ENCODE measurements at regions not wholly inside any gene's neighbourhood (a gene's known extent, or its start where the extent isn't known, plus 50 kb on each side); places are given as distances from the start of the nearest gene placed in this dataset.

GRCh38 chr12:4051596-4051995 is 178.4 kb upstream of the PARP11 start:
- no peaks in the 10 kb centered on the region for H3K27me3 ChIP-seq (ENCODE audit: control insufficient read depth in 1 of 2, insufficient read depth in 2 of 2, low read length in 2 of 2)
- H3K36me3 ChIP-seq (ENCODE audit: insufficient read depth, low read length): no peaks in the 10 kb centered on the region
- H3K4me1 ChIP-seq (ENCODE audit: insufficient read depth, low read length): no peaks in the 10 kb centered on the region
- H3K4me3 ChIP-seq (ENCODE audit: low read depth in 1 of 2, low read length in 2 of 2): no peak overlapping the region
- no peaks in the 10 kb centered on the region for H3K9me3 ChIP-seq (ENCODE audit: low read length)
- no peak overlapping the region for H3K9ac ChIP-seq (ENCODE audit: low read length)
- no peak overlapping the region for H3K27ac ChIP-seq (ENCODE audit: low read depth, low read length)

GRCh38 chr12:4050340-4050739 is 177.1 kb upstream of the PARP11 start:
- Histone ChIP-seq H3K36me3 (ENCODE audit: insufficient read depth, low read length) (no peaks in the 10 kb centered on the region), H3K4me1 (ENCODE audit: insufficient read depth, low read length) (no peaks in the 10 kb centered on the region), H3K27me3 (ENCODE audit: control insufficient read depth in 1 of 2, insufficient read depth in 2 of 2, low read length in 2 of 2) (no peaks in the 10 kb centered on the region), H3K27ac (ENCODE audit: low read depth, low read length) (no peak overlapping the region), H3K4me3 (ENCODE audit: low read depth in 1 of 2, low read length in 2 of 2) (no peak overlapping the region), H3K9me3 (ENCODE audit: low read length) (no peaks in the 10 kb centered on the region), H3K9ac (ENCODE audit: low read length) (no peak overlapping the region)

- no peaks in the 10 kb centered on the region for H3K4me1 ChIP-seq (ENCODE audit: insufficient read depth, low read length)
- no peaks in the 10 kb centered on the region for H3K36me3 ChIP-seq (ENCODE audit: insufficient read depth, low read length)
- H3K9ac ChIP-seq (ENCODE audit: low read length): no peak overlapping the region
- H3K9me3 ChIP-seq (ENCODE audit: low read length): no peaks in the 10 kb centered on the region
- no peak overlapping the region for H3K27ac ChIP-seq (ENCODE audit: low read depth, low read length)
- H3K4me3 ChIP-seq (ENCODE audit: low read depth in 1 of 2, low read length in 2 of 2): no peak overlapping the region
- no peaks in the 10 kb centered on the region for H3K27me3 ChIP-seq (ENCODE audit: control insufficient read depth in 1 of 2, insufficient read depth in 2 of 2, low read length in 2 of 2)
Observed at GRCh38 chr12:4049298-4050080, 176.3 kb upstream of the PARP11 start.

- Histone ChIP-seq H3K4me3 (ENCODE audit: low read depth in 1 of 2, low read length in 2 of 2) (no peak overlapping the region), H3K36me3 (ENCODE audit: insufficient read depth, low read length) (no peaks in the 10 kb centered on the region), H3K4me1 (ENCODE audit: insufficient read depth, low read length) (no peaks in the 10 kb centered on the region), H3K9me3 (ENCODE audit: low read length) (no peaks in the 10 kb centered on the region), H3K9ac (ENCODE audit: low read length) (no peak overlapping the region), H3K27me3 (ENCODE audit: control insufficient read depth in 1 of 2, insufficient read depth in 2 of 2, low read length in 2 of 2) (no peaks in the 10 kb centered on the region), H3K27ac (ENCODE audit: low read depth, low read length) (no peak overlapping the region)
Observed at GRCh38 chr12:4047421-4047820, 174.2 kb upstream of the PARP11 start.

- no peak overlapping the region for H3K27ac ChIP-seq (ENCODE audit: low read depth, low read length)
- no peaks in the 10 kb centered on the region for H3K4me1 ChIP-seq (ENCODE audit: insufficient read depth, low read length)
- no peaks in the 10 kb centered on the region for H3K9me3 ChIP-seq (ENCODE audit: low read length)
- no peaks in the 10 kb centered on the region for H3K36me3 ChIP-seq (ENCODE audit: insufficient read depth, low read length)
- no peak overlapping the region for H3K4me3 ChIP-seq (ENCODE audit: low read depth in 1 of 2, low read length in 2 of 2)
- H3K27me3 ChIP-seq (ENCODE audit: control insufficient read depth in 1 of 2, insufficient read depth in 2 of 2, low read length in 2 of 2): no peaks in the 10 kb centered on the region
- H3K9ac ChIP-seq (ENCODE audit: low read length): no peak overlapping the region
Observed at GRCh38 chr12:4046495-4046840, 173.3 kb upstream of the PARP11 start.

- no peak overlapping the region for H3K27ac ChIP-seq (ENCODE audit: low read depth, low read length)
- H3K9ac ChIP-seq (ENCODE audit: low read length): no peak overlapping the region
- H3K36me3 ChIP-seq (ENCODE audit: insufficient read depth, low read length): no peaks in the 10 kb centered on the region
- H3K4me1 ChIP-seq (ENCODE audit: insufficient read depth, low read length): no peaks in the 10 kb centered on the region
- H3K9me3 ChIP-seq (ENCODE audit: low read length): no peaks in the 10 kb centered on the region
- H3K27me3 ChIP-seq (ENCODE audit: control insufficient read depth in 1 of 2, insufficient read depth in 2 of 2, low read length in 2 of 2): no peaks in the 10 kb centered on the region
- H3K4me3 ChIP-seq (ENCODE audit: low read depth in 1 of 2, low read length in 2 of 2): no peak overlapping the region
Observed at GRCh38 chr12:4045786-4046494, 172.7 kb upstream of the PARP11 start.

GRCh38 chr12:4044736-4045730 is 171.8 kb upstream of the PARP11 start:
- H3K4me3 ChIP-seq (ENCODE audit: low read depth in 1 of 2, low read length in 2 of 2): no peak overlapping the region
- no peaks in the 10 kb centered on the region for H3K36me3 ChIP-seq (ENCODE audit: insufficient read depth, low read length)
- no peak overlapping the region for H3K27ac ChIP-seq (ENCODE audit: low read depth, low read length)
- no peak overlapping the region for H3K9ac ChIP-seq (ENCODE audit: low read length)
- H3K27me3 ChIP-seq (ENCODE audit: control insufficient read depth in 1 of 2, insufficient read depth in 2 of 2, low read length in 2 of 2): no peaks in the 10 kb centered on the region
- no peaks in the 10 kb centered on the region for H3K4me1 ChIP-seq (ENCODE audit: insufficient read depth, low read length)
- H3K9me3 ChIP-seq (ENCODE audit: low read length): no peaks in the 10 kb centered on the region

- Histone ChIP-seq H3K4me1 (ENCODE audit: insufficient read depth, low read length) (no peaks in the 10 kb centered on the region), H3K36me3 (ENCODE audit: insufficient read depth, low read length) (no peaks in the 10 kb centered on the region), H3K27ac (ENCODE audit: low read depth, low read length) (no peak overlapping the region), H3K27me3 (ENCODE audit: control insufficient read depth in 1 of 2, insufficient read depth in 2 of 2, low read length in 2 of 2) (no peaks in the 10 kb centered on the region), H3K9me3 (ENCODE audit: low read length) (no peaks in the 10 kb centered on the region), H3K9ac (ENCODE audit: low read length) (no peak overlapping the region), H3K4me3 (ENCODE audit: low read depth in 1 of 2, low read length in 2 of 2) (no peak overlapping the region)
Observed at GRCh38 chr12:4044101-4044500, 170.9 kb upstream of the PARP11 start.

- H3K27ac ChIP-seq (ENCODE audit: low read depth, low read length): no peak overlapping the region
- H3K9ac ChIP-seq (ENCODE audit: low read length): no peak overlapping the region
- H3K9me3 ChIP-seq (ENCODE audit: low read length): no peaks in the 10 kb centered on the region
- H3K4me3 ChIP-seq (ENCODE audit: low read depth in 1 of 2, low read length in 2 of 2): no peak overlapping the region
- no peaks in the 10 kb centered on the region for H3K27me3 ChIP-seq (ENCODE audit: control insufficient read depth in 1 of 2, insufficient read depth in 2 of 2, low read length in 2 of 2)
- no peaks in the 10 kb centered on the region for H3K36me3 ChIP-seq (ENCODE audit: insufficient read depth, low read length)
- H3K4me1 ChIP-seq (ENCODE audit: insufficient read depth, low read length): no peaks in the 10 kb centered on the region
Observed at GRCh38 chr12:4041187-4041885, 168.1 kb upstream of the PARP11 start.

- Histone ChIP-seq H3K4me3 (ENCODE audit: low read depth in 1 of 2, low read length in 2 of 2) (no peak overlapping the region), H3K4me1 (ENCODE audit: insufficient read depth, low read length) (no peaks in the 10 kb centered on the region), H3K27me3 (ENCODE audit: control insufficient read depth in 1 of 2, insufficient read depth in 2 of 2, low read length in 2 of 2) (no peaks in the 10 kb centered on the region), H3K9me3 (ENCODE audit: low read length) (no peaks in the 10 kb centered on the region), H3K9ac (ENCODE audit: low read length) (no peak overlapping the region), H3K27ac (ENCODE audit: low read depth, low read length) (no peak overlapping the region), H3K36me3 (ENCODE audit: insufficient read depth, low read length) (no peaks in the 10 kb centered on the region)
Observed at GRCh38 chr12:4039931-4040330, 166.7 kb upstream of the PARP11 start.
